Body of pancreas (tissue), 4 donors: ENCODE measurements at regions not wholly inside any gene's neighbourhood (a gene's known extent, or its start where the extent isn't known, plus 50 kb on each side); places are given as distances from the start of the nearest gene placed in this dataset.

Experiments used
- ATAC-seq: fragments of 150-250 bp; one replicate; pipeline ENCODE4 v1.9.1; 2016
- DNase-seq, 4 donors: peaks; one replicate each; pipeline ENCODE4 v3.0.0-alpha.2; 2019
- H3K27ac ChIP-seq, 4 donors: fragments of 200-600 bp; sonication (generic); 1 replicate in 3 of 4; 2 replicates in 1 of 4; pipeline versions ENCODE4 v1.5.1 to v1.6.1; 2016 to 2019; ENCODE audit warnings: mild to moderate bottlenecking in 1 of 4, mixed read lengths in 1 of 4, moderate library complexity in 1 of 4
- H3K27me3 ChIP-seq, 2 donors: fragments of 200-600 bp; sonication (generic); one replicate each; pipeline ENCODE4 v1.6.0; 2016; ENCODE audit warnings: mild to moderate bottlenecking in 1 of 2
- H3K36me3 ChIP-seq, 2 donors: fragments of 200-600 bp; sonication (generic); replicated peaks in 1 of 2; 2 replicates each; pipeline ENCODE4 v1.5.1; 2016; ENCODE audit warnings: low read depth in 2 of 2; ENCODE audit not compliant: insufficient read depth in 1 of 2
- H3K4me1 ChIP-seq: fragments of 200-600 bp; sonication (generic); one replicate; pipeline ENCODE4 v1.6.0; 2016
- H3K4me3 ChIP-seq, 2 donors: fragments of 200-600 bp; sonication (generic); 1 replicate in 1 of 2; 2 replicates in 1 of 2; pipeline ENCODE4 v1.5.1; 2016 to 2019
- H3K9me3 ChIP-seq, 3 donors: fragments of 200-600 bp; sonication (generic); 1 replicate in 2 of 3; 2 replicates in 1 of 3; pipeline ENCODE4 v1.5.1; 2016
- CTCF ChIP-seq, 7 experiments: fragments of 450-650 bp in 4 of 7; fragments of 200-600 bp in 3 of 7; sonication (generic) in 3 of 7; IDR thresholded peaks; one replicate each; pipeline ENCODE4 v1.5.1; 2016 to 2019; ENCODE audit warnings: antibody characterized with exemption in 7 of 7
- POLR2A ChIP-seq, 3 donors: fragments of 450-650 bp; IDR thresholded peaks; one replicate each; pipeline ENCODE4 v1.6.1; 2016; ENCODE audit warnings: antibody characterized with exemption in 3 of 3, mild to moderate bottlenecking in 2 of 3
- WGBS, 2 donors: methylation state at CpG; one replicate each; pipeline ENCODE4 v1.1.5; 2017; 5-methylcytosine and 5-hydroxymethylcytosine counted together
- intact Hi-C: fragments of 100-400 bp; cut with DNase I; formaldehyde crosslinking; loops from one replicate; pipeline ENCODE4 v1.15.1; 2023

- H3K4me3 ChIP-seq, result no peak overlapping the region
- ATAC-seq (no peak), DNase-seq (no peak)
- intact Hi-C loops, result no loop called here
- H3K4me1 ChIP-seq, result no peaks in the 10 kb centered on the region
- H3K9me3 ChIP-seq, result peaks cover 0 to 1% (median 0%) of the 10 kb centered on the region in 3 donors
- no peak overlapping the region for H3K27ac ChIP-seq
- H3K27me3 ChIP-seq, result no peaks in the 10 kb centered on the region
- H3K36me3 ChIP-seq, result no peaks in the 10 kb centered on the region
- TF ChIP-seq POLR2A (IDR thresholded peaks at IDR 0.05) (no peak), CTCF (IDR thresholded peaks at IDR 0.05) (no peak)
- WGBS, 2 donors, result 60 to 71% methylated on average over 5 of the region's 5 CpGs
These were observed 92.0 kb upstream of the CCN2 start for GRCh38 chr6:132043148-132043547.

GRCh38 chr6:132041706-132042105 lies 90.5 kb upstream of the CCN2 start:
- H3K9me3 ChIP-seq, result no peaks in the 10 kb centered on the region
- no peaks in the 10 kb centered on the region for H3K27me3 ChIP-seq
- ATAC-seq, result no peak
- H3K27ac ChIP-seq, result no peak overlapping the region
- WGBS, 2 donors, result 84 to 85% methylated on average over 3 of the region's 3 CpGs
- H3K36me3 ChIP-seq, result no peaks in the 10 kb centered on the region
- no peaks in the 10 kb centered on the region for H3K4me1 ChIP-seq
- intact Hi-C loops, result no loop called here
- TF ChIP-seq CTCF (IDR thresholded peaks at IDR 0.05), result no peak
- TF ChIP-seq POLR2A (IDR thresholded peaks at IDR 0.05), result no peak
- DNase-seq, result no peak
- H3K4me3 ChIP-seq, result no peak overlapping the region

- H3K27ac ChIP-seq, result no peak overlapping the region
- TF ChIP-seq CTCF (IDR thresholded peaks at IDR 0.05) (no peak), POLR2A (IDR thresholded peaks at IDR 0.05) (no peak)
- no peak overlapping the region for H3K4me3 ChIP-seq
- DNase-seq (no peak), ATAC-seq (no peak)
- no peaks in the 10 kb centered on the region for H3K9me3 ChIP-seq
- H3K27me3 ChIP-seq, result no peaks in the 10 kb centered on the region
- no peaks in the 10 kb centered on the region for H3K36me3 ChIP-seq
- WGBS, 2 donors, result 64 to 80% methylated on average over 1 of the region's 1 CpG
- no peaks in the 10 kb centered on the region for H3K4me1 ChIP-seq
- intact Hi-C loops, result no loop called here
These were observed 76.9 kb upstream of the CCN2 start for GRCh38 chr6:132028029-132028428.

- TF ChIP-seq CTCF (IDR thresholded peaks at IDR 0.05), result no peak
- no peak for TF ChIP-seq POLR2A (IDR thresholded peaks at IDR 0.05)
- H3K4me3 ChIP-seq, result no peak overlapping the region
- H3K36me3 ChIP-seq, result no peaks in the 10 kb centered on the region
- 78 to 82% methylated on average over 5 of the region's 5 CpGs for WGBS, 2 donors
- no peaks in the 10 kb centered on the region for H3K9me3 ChIP-seq
- H3K4me1 ChIP-seq, result no peaks in the 10 kb centered on the region
- no peak overlapping the region for H3K27ac ChIP-seq
- DNase-seq (no peak), ATAC-seq (no peak)
- no peaks in the 10 kb centered on the region for H3K27me3 ChIP-seq
- intact Hi-C loops, result no loop called here
These were observed 74.3 kb upstream of the CCN2 start for GRCh38 chr6:132025468-132025867.

- Histone ChIP-seq H3K27ac (no peak overlapping the region), H3K4me1 (peaks cover 5% of the 10 kb centered on the region), H3K36me3 (no peaks in the 10 kb centered on the region), H3K4me3 (no peak overlapping the region), H3K27me3 (no peaks in the 10 kb centered on the region), H3K9me3 (no peaks in the 10 kb centered on the region)
- 92 to 96% methylated on average over 5 of the region's 5 CpGs for WGBS, 2 donors
- TF ChIP-seq POLR2A (IDR thresholded peaks at IDR 0.05) (no peak), CTCF (IDR thresholded peaks at IDR 0.05) (no peak)
- peak in 1 of 4 donors; percentile 6 for DNase-seq
- intact Hi-C loops, result no loop called here
- ATAC-seq, result no peak
These were observed 72.3 kb upstream of the CCN2 start for GRCh38 chr6:132023490-132023889.
